ENCODE measurements at regions not wholly inside any gene's neighbourhood (a gene's known extent, or its start where the extent isn't known, plus 50 kb on each side); places are given as distances from the start of the nearest gene placed in this dataset.

DNA sequence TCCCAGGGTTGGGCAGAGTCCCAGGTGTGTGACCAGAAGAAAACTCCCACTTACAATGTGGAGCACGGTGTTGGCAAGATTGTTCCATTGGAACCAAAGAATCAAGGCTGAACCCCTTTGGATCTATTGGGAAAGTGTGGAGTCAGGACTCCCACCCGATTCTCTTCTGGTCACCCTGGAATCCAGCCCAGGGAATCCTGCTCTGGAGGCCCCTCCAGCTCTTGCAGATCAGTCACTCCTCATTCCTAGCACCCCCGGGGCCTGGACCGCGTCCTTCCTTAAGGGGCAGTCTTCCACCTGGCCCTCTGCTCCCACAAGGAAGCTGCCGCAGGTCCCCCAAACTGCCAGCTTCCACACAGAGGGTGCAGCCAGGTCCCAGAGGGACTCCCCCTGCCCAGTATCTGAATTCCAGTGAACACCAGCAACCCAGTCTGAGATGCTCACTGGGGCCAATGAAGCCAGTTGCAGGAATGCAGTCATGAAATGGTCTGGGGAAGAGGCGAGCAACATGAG, 170.1 kb downstream of the GADD45G start:
- DNase-seq: no peak

- no peak for DNase-seq
Measured at GRCh38 chr9:89775641-89776040, 170.8 kb downstream of the GADD45G start.

GRCh38 chr9:89776795-89777525, 172.1 kb downstream of the GADD45G start:
- no peak for DNase-seq

- no peak for DNase-seq
Measured at GRCh38 chr9:89777544-89777943, 172.7 kb downstream of the GADD45G start.

DNA sequence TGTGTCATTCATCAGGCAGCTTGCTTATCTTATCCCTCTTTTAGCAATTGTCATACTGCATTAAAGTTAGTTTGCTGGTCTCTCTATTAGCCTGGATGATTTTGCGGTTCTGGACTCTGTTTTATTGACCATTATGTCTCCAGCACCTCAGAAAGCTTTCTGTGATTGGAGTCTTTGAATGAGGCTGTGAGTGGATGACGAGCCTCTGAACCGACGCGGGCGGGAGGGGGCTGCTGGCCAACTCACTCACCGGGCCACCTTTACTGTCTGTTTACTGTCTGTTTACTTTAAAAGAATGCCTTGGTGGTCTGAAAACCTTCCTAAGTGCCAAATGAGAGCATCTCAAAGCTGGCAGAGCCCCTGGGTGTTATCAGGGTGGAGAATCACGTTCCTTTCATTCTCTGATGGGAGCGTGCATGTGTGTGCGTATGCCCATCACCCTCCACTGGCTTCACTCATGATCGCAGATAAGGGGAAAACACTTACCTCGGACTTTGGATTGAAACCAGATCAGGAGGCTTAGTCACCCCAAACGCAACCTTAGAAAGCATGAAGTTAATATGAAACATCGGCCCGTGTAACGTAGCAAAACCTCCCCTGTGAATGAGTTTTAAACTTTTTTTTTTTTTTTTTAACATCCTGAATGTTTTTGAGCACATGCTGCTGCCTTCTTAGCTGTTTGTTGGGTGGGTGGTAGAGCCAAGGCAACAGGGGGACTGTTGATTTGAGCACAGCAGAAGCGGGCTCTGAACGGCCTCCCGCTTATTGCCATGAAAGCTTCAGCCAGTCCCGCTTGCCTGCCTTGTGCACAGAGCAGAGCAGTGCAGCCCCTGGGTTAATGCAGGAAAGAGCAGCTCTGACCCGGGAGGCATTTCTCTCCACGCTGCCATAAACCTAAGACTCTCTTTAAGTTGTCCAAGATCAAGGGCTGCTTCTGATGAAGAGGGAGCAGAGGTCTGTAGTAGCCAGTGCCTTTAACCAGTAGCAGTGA, 173.6 kb downstream of the GADD45G start:
- DNase-seq: no peak

DNA sequence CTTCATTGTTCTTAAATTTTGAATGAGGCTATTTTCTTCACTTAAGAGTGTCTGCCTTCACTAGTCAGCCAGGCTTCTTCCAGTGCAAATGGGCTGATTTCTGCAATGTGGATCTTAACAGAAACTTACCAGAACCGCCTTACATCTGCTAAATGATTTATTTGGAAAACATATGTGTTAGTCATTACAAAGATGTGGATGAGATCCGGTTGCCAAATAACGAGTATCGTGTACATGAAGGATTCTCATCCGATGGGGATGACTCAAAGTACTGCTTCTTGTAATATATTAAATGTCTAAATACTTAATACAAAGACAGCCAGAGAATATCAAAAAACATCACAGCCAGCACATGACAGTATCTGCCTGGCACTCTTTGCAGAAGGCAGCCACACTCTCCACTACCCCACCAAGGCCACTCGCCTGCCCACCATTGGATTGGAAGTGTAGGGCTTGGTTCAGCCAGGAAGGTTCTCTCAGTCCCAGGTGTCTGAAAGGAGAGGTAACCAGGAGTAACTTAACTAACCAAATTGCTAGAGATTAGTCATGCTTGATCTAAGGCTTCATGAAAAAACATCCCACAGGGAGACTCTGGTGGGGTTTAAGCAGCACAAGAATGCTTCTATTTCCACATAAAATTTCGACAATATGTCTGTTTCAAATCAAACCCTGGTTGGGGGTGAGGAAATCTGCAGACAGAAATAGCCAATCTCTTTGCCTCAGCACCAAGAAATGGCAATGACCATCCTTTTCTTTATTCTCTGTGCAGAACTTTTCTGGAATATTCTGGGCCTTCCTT, 174.8 kb downstream of the GADD45G start:
- no peak for DNase-seq

- DNase-seq: no peak
Measured at GRCh38 chr9:89780959-89781358, 176.1 kb downstream of the GADD45G start.

DNA sequence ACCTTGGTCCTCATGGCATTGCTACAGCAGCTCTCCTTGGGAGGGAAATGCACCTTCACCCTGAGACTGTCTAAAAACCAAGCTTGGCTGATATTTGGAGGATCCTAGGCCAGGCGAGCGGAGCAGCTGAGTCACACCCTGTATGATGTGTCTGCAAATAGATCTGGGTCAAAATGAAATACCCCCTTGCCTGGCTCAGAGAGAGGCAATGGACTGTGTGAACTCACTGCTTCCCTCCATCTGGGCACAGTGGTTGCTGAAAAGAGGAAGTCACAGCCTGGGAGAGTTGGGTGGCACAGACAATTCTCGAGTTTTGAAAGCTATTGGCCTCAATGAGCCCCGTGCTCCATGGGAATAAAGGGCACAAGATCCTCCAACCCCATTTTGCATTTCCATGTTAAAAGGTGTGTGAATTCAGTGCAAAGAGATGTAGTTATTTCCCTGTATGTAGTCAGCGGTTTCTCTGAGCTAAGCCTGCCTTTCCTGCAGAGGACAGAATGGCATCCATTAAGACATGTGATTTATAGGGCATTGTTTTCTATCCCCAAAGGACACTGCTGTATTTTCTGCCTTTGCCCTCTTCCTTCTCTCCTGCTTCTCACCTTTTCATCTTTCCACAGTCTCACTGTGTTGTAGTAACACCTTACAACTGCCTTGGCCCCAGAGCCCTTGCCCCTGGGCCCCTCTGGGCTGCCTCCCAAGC, 177.2 kb downstream of the GADD45G start:
- no peak for DNase-seq

- no peak for DNase-seq
Measured at GRCh38 chr9:89786655-89787054, 181.8 kb downstream of the GADD45G start.

- DNase-seq: no peak
Measured at GRCh38 chr9:89787595-89787994, 182.8 kb downstream of the GADD45G start.

DNA sequence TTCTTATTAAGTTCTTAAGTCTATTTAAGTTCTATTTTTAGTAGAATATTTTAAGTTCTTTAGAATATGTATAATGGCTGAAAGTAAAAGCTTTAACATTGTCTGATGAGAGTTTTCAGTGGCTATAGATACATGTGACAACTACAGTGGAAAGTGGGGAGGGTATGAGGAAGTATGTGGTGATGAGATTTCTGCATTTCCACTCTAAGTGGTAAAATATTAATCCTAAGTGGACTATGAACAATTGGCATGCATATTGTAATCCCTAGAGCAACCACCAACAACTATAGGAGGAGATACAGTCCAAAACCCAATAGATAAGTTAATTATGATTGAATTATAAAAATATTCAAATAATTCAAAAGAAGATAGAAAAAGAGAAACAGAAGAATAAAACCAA, 183.6 kb downstream of the GADD45G start:
- DNase-seq: no peak

DNA sequence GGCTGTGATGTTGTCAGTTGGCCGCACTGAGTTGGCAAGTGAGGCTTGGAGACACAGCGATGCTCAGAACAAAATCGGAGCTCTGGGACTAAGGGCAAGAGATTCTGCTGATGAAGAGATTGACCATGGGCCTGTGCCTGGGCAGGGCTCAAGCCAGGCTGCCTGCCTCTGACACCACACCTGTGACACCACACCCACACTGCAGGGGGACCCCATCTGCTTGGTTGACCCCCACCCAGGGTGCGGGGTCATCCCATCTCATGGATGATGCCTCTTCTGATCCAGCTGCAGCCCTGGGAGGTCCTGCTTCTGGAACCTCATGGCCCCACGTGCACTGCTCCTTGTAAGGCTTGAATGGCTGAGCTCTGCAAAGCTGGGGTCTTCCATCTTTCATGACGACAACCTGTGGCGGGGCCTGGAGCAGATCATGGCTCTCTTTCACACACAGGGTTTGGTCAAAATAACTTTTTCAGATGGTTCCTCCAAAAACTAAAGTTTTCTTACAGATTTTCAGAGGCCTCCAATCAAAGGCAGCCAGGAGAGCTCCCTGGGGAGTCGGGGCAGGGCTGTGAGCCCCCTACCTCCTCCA, 185.2 kb downstream of the GADD45G start:
- no peak for DNase-seq

DNA sequence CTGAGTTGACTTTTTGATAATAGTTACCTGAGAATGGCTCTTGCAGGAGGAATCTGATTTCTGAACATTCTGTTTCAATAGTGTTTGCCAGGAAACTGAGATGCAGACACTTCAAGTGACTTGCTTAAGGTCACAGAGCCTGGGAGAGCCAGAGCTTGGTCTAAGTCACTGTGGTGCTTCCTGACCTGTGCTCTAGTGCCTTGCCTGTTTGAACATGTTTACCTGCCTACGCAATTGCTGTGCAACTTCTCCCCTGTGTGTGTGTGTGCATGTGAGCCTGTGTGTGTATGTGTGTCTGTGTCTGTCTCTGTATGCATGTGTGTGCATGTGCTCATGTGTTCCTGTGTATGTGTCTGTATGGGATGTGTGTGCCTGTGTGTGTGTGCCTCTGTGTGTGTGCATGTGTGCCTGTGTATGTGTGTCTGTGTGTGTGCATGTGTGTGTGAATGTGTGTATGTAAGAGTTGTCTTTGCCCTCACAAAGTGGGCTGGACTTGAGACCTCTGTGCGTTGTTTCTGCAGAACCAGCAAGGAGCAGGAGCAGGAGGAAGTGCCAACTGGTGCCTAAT, 185.8 kb downstream of the GADD45G start:
- DNase-seq: no peak

DNA sequence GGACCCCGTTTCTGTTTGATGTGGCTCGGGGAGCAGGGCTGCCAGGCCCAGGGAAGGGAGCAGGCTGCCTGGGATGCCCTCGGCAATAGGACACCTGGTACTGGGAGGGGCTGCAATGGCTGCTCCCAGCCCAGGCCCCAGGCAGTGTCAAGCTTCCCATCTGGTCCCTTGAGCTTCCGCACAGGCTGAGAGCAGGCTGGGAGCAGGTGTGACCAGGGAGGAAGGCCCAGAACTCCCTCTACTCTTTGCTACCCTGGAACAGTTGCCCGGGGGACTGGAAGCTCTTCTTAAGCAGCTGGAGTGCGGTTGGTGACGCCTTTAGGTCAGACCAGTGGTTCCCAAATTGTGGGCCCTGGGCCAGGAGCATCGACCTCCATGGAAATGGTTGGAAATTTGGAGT, 186.9 kb downstream of the GADD45G start:
- DNase-seq: no peak

- no peak for DNase-seq
Measured at GRCh38 chr9:89792189-89793123, 187.6 kb downstream of the GADD45G start.

DNA sequence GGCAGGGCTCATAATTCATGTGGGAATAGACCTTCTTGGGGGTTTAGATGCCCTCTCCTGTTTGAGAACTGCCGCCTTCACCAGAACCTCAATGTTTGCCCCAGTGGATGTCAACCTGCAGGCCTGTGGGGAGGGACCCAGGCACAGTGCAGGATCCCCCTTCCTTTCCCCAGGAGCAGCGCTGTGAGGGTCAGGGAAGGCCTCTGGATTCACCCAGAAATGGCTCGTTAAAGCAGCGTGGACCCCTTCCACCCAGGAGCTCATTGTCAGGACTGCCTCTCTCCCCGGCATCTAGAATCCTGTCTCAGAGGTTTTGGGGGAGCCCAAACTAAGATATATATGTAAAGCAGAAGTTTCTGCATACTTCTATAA, 188.3 kb downstream of the GADD45G start:
- DNase-seq: no peak

DNA sequence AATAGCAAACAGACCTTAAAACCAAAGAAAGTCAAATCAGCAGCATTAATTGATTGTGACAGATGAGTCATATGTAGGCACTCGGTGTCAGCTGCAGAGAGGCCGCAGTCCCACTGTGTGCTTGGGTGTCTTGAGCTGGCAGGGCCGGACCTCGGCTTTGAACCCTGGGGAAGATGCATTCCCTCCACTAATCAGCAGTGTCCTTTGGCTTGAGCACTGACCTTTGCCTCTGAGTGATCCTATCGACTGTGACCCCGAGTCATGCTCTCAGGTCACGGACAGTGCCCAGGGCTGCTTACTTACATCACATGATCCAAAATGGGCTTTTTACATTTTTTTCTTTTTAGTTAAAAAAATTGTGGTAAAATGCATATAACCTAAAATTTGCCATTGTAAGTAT, 188.7 kb downstream of the GADD45G start:
- DNase-seq: no peak

DNA sequence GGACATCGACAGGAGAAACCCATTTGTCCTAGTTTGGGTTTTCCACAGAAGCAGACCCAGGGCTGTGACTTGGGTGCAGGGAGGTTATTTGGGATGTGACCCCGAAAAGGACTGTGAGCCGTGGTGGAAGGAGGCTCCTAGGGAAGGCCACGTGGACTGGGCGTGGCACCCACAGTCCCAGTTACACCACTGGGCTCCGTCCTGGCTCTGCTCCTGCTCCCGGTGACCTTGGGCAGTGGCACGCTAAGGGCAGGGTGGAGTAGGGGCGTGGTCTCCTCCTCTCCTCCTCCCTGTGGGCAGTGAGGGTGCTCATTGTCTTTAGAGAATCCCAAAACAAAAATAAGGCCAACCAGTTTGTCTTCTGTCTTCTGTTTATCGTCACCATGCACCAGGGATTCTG, 190.1 kb downstream of the GADD45G start:
- no peak for DNase-seq

- no peak for DNase-seq
Measured at GRCh38 chr9:89795538-89796195, 190.9 kb downstream of the GADD45G start.

GRCh38 chr9:89796606-89797005, 191.8 kb downstream of the GADD45G start:
- DNase-seq: no peak

Data from NCI-H187 (cell line).